ENCODE measurements at regions not wholly inside any gene's neighbourhood (a gene's known extent, or its start where the extent isn't known, plus 50 kb on each side); places are given as distances from the start of the nearest gene placed in this dataset.

- TF ChIP-seq FOXA1 (IDR thresholded peaks at IDR 0.05) (no peak), CTCF (IDR thresholded peaks at IDR 0.05; ENCODE audit: low read depth, low read length, missing input control) (no peak), RXRA (IDR thresholded peaks at IDR 0.05) (no peak), RAD21 (IDR thresholded peaks at IDR 0.05) (no peak), REST (IDR thresholded peaks at IDR 0.05) (no peak), MAX (IDR thresholded peaks at IDR 0.05) (no peak), SP1 (IDR thresholded peaks at IDR 0.05) (no peak), GABPA (IDR thresholded peaks at IDR 0.05 in 1 of 2, conservative IDR thresholded peaks at IDR 0.05 in 1 of 2) (no peak), ZBTB33 (IDR thresholded peaks at IDR 0.05) (no peak)
These were observed 446.0 kb downstream of the HACE1 start for GRCh38 chr6:104413767-104414166.

Measured in liver (tissue), 3 donors.